Hematopoietic multipotent progenitor cell treated with erythropoietin and hydrocortisone succinate and interleukin-3 and kit ligand, for 4 days (in vitro differentiated cells): ENCODE measurements at regions not wholly inside any gene's neighbourhood (a gene's known extent, or its start where the extent isn't known, plus 50 kb on each side); places are given as distances from the start of the nearest gene placed in this dataset.
A peak's percentile ranks its signal among the peaks of the same experiment; 100 is the strongest.

Experiments used
- DNase-seq: peaks from one replicate; pipeline ENCODE4 v3.0.0-alpha.2; 2015

DNA sequence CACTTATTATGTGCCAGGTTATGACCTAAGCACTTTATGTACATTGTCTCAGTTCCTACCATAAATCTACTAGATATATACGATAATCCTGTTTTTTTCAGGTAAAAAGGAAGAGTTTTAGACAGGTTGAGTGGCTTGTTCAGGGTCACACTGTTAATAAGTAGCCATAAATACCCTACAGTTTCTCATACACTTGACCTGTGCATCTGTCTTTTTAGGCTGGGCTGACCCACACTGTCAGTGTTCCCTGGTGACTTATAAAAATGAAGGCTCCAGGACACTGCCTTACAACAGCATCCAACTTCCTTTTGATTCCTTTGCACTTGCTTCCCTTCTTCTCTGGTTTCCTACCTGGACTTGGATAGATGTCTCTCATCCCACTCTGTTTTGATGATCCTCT lies 78.2 kb upstream of the PAQR3 start:
- no peak for DNase-seq

DNA sequence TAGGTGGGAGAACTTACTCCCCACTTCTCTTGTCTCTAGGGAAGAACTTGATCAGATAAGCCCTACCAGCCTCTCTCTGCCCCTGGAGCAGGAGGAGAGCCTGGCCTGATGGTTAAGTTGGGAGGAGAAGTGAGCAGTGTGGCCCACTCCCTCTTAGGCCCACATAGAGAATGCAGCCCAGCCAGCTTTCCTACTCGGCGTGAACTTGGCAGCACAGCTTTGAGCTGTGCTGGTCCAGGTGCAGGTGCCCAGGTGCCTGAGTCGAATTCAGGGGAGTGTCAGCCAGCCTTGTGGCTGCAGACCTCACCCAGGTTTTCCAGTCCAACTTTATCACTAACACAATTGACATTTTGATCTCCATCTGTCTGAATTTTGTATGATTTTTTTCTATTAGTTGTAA lies 77.6 kb upstream of the PAQR3 start:
- DNase-seq, result no peak

DNA sequence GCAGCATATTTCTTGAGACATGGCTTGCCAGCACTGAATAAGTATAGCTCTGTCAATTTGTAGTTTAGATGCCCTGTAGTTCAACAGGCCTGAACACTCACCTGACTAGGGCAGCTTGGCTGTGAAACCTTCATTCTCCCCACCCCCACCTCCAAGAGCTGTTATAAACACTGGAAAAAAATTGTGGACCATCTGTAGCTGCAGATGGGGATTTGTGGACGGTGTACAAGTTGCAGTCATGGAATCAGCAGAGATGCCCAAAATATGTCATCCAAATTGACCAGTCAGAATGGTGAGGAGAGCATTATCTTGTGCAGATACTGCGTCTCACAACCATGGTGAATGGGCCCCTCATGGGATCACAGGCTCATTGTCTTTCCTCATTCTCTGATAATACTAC lies 76.2 kb upstream of the PAQR3 start:
- DNase-seq, result no peak

DNA sequence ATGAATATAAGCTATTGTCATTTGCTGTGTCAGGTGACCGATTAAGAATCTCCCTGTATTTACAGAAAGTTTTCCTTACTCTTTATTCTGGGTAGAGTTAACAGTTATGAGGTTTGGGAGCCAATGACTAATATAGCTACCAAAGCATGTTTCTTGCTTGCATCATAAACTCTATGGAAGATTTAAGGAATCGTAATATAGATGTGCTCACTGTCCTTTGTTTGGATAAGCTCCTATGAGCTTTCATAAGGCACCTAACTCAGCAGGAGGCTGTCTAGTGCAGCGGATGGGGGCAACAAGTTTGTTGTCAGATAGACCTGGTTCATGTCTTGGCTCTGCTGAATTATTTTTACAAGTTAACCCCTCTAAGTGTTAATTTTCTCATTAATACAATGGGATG lies 75.0 kb upstream of the PAQR3 start:
- DNase-seq, result no peak

DNA sequence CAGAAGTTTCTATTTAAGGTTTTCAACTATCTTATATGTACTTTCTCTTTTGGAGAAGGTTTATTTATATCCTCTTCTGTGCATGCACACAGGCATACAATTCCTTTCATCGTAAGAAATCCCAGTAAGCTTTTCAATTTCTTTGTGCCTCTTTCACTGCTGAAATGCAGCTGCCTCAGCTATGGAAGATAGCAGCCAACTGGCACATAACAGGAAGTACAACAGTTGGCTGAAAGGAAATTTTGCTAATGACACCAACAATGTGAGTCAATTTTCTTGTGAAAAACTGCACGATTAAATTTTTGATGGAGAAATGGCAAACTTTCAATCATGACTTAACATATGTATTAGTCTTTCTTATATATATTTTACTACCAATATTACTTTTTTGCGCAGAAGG lies 74.5 kb upstream of the PAQR3 start:
- peak; percentile 50 for DNase-seq

DNA sequence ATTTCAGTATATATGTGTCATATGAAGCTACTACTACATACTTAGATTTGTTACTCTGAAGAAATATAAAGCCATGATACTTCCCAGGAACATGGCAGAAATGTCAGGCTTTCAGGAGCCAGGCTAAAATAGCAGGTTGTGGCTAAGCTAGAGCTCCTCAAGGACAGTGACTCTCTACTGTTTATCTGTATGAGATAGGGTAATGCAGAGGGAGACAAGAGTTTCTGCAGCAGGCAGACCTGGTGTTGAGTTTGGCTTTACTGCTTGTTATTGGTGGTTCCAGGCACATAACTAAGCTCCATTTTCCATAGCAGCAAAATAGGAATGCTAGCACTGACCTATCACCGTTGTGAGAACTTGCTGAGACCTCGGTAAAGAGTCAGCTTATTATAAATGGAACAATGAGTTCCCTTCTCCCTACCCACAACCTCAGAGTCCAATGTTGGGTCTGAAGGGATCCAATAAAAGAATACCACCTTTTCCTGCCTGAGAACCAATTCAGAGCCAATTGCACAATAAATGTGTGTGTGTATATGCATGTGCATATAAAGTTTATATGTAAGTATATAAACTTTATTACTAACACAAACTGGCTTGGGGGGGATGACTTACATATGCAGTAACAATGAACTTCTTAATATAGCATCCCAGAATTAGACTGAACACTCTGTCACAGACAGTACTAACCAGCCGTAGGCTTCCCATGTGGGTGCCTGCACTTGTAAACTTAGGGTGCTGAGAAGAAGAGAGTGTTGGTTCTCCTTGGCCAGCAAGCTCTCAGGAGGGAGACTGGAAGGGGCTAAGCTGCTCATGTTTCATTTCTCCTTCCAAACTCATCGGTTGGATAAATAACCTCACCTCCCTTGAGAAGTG lies 51.9 kb upstream of the PAQR3 start:
- DNase-seq, result no peak

DNA sequence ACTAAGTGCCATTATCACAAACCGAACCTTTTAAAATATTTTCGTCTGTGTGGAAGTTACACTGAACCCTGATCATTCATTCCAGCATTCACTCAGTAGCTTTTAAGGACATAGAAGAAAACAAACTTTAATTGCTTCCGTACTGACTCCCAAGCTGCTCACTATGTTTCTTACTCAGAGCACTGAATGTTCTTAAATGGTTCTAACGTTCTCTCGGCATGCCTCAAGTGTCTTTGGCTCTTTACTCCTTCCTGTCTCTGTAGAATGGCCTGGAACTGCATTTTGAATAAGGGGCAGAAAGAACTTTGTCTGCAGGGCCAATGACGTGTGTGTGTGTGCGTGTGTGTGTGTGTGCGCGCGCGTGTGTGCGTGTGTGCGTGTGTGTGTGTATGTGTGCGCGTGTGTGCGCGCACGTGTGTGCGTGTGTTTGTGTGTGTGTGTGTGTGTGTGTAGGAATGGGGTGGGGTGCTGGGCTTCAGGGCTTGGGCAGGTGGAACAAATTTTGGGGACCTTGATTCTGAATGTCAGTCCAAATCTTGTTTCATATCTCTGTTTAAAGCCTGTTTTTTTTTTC lies 50.5 kb upstream of the PAQR3 start:
- no peak for DNase-seq
